HepG2 (cell line): ENCODE measurements at regions not wholly inside any gene's neighbourhood (a gene's known extent, or its start where the extent isn't known, plus 50 kb on each side); places are given as distances from the start of the nearest gene placed in this dataset.

ENCODE experiments used
- ATAC-seq: fragments of 200-7000 bp; cut with Tn5 transposase; 3 replicates; pipeline ENCODE4 v1.9.1; 2020; ENCODE audit warnings: mild to moderate bottlenecking, moderate library complexity
- BruUV-seq: library from RNA; stranded (reverse); fragments of 400-500 nt; replicated peaks from 2 replicates; lab custom pipeline; 2021; lab: Mats Ljungman, UMichigan
- CTCF ChIA-PET: fragments of 300-600 bp; formaldehyde crosslinking; extraction: SDS; loops from one replicate; lab custom pipeline; 2021; ENCODE audit warnings: low total read pairs, inconsistent platforms, low intra/inter-chr PET ratio; lab: Yijun Ruan, JAX
- POLR2A ChIA-PET: fragments of 350-600 bp; sonication (Branson Sonifier 250); formaldehyde crosslinking; loops from one replicate; lab custom pipeline; 2020; ENCODE audit warnings: antibody characterized with exemption, inconsistent platforms; lab: Yijun Ruan, JAX
- DNase-seq: peaks from one replicate; pipeline ENCODE4 v3.0.0-alpha.2; 2015; ENCODE audit warnings: low spot score
- FAIRE-seq: peaks from 3 replicates; lab custom pipeline; 2011; peaks lifted over from hg19 to GRCh38; lab: Jason Lieb, UNC
- H2AFZ ChIP-seq: one replicate; pipeline ENCODE4 v1.6.1; 2011; ENCODE audit warnings: low read length, inconsistent platforms
- H3K27ac ChIP-seq: fragments of 300-600 bp; 3 replicates; pipeline ENCODE4 v1.8.0; 2011; ENCODE audit warnings: mixed run types, mild to moderate bottlenecking, mixed read lengths, low read length, inconsistent platforms; ENCODE audit not compliant: insufficient read depth; ENCODE audit errors: extremely low read length
- H3K27me3 ChIP-seq, 2 experiments: fragments of 200-600 bp in 1 of 2; 2 replicates in 1 of 2; 3 replicates in 1 of 2; pipeline versions ENCODE4 v1.6.0 to v1.8.0; 2011; ENCODE audit warnings: low read length in 2 of 2, mild to moderate bottlenecking in 2 of 2, moderate library complexity in 2 of 2, inconsistent platforms in 1 of 2; ENCODE audit not compliant: insufficient read depth in 2 of 2, control insufficient read depth in 1 of 2
- H3K36me3 ChIP-seq, 2 experiments: fragments of 200-600 bp in 1 of 2; replicated peaks in 1 of 2; 2 replicates in 1 of 2; 3 replicates in 1 of 2; pipeline versions ENCODE4 v1.5.1 to v1.8.0; 2011; ENCODE audit warnings: low read length in 2 of 2, inconsistent platforms in 1 of 2; ENCODE audit not compliant: insufficient read depth in 2 of 2, control insufficient read depth in 1 of 2
- H3K4me1 ChIP-seq: 2 replicates; pipeline ENCODE4 v1.5.1; 2012; ENCODE audit warnings: low read length, inconsistent platforms; ENCODE audit not compliant: insufficient read depth
- H3K4me2 ChIP-seq: 2 replicates; pipeline ENCODE4 v1.6.0; 2011; ENCODE audit warnings: low read depth, low read length, inconsistent platforms
- H3K4me3 ChIP-seq, 3 experiments: fragments of 200-600 bp in 1 of 3; sonication (generic), shearing (Covaris generic) in 1 of 3; replicated peaks in 1 of 3; 2 replicates each; pipeline ENCODE4 v1.5.1; 2011 to 2016; ENCODE audit warnings: low read length in 3 of 3, inconsistent platforms in 2 of 3, low read depth in 2 of 3, mild to moderate bottlenecking in 2 of 3, control low read depth in 1 of 3, mixed read lengths in 1 of 3; ENCODE audit not compliant: insufficient read depth in 1 of 3
- H3K79me2 ChIP-seq: one replicate; pipeline ENCODE4 v1.6.1; 2011; ENCODE audit warnings: low read length, inconsistent platforms; ENCODE audit not compliant: insufficient read depth
- H3K9ac ChIP-seq: 2 replicates; pipeline ENCODE4 v1.6.0; 2011; ENCODE audit warnings: mild to moderate bottlenecking, low read depth, low read length, inconsistent platforms; ENCODE audit not compliant: insufficient read depth
- H3K9me3 ChIP-seq: 2 replicates; pipeline ENCODE4 v1.5.1; 2012; ENCODE audit warnings: mild to moderate bottlenecking, low read length
- H4K20me1 ChIP-seq: 2 replicates; pipeline ENCODE4 v1.6.0; 2011; ENCODE audit warnings: inconsistent platforms, mild to moderate bottlenecking, low read length, moderate library complexity; ENCODE audit not compliant: insufficient read depth
- CHD4 ChIP-seq: fragments of 200-600 bp; sonication (generic); IDR thresholded peaks from 2 replicates; pipeline ENCODE4 v1.7.0; 2017; ENCODE audit warnings: mild to moderate bottlenecking, low read length, borderline replicate concordance
- CREB1 ChIP-seq, 2 experiments: fragments of 450-650 bp in 1 of 2; IDR thresholded peaks; 2 replicates each; pipeline ENCODE4 v1.6.1; 2016 to 2017; ENCODE audit warnings: control low read depth in 1 of 2, mild to moderate bottlenecking in 1 of 2, missing compliant biosample characterization in 1 of 2, missing genetic modification characterization in 1 of 2
- ETV6 ChIP-seq: sonication (generic); formaldehyde crosslinking; conservative IDR thresholded peaks from 2 replicates; pipeline ENCODE4 v1.4.0; 2020; ENCODE audit warnings: missing genetic modification reagents
- HES4 ChIP-seq: sonication (generic); formaldehyde crosslinking; IDR thresholded peaks from 2 replicates; pipeline ENCODE4 v1.9.0; 2021; ENCODE audit warnings: mild to moderate bottlenecking, missing genetic modification reagents, borderline replicate concordance
- HMG20A ChIP-seq: IDR thresholded peaks from 2 replicates; pipeline ENCODE4 v1.6.1; 2016; ENCODE audit warnings: borderline replicate concordance
- HMG20B ChIP-seq: conservative IDR thresholded peaks from 2 replicates; pipeline ENCODE4 v1.6.1; 2016; ENCODE audit warnings: missing genetic modification reagents, missing compliant biosample characterization
- MED1 ChIP-seq: sonication (generic); formaldehyde crosslinking; IDR thresholded peaks from 2 replicates; pipeline ENCODE4 v1.4.0; 2020; ENCODE audit warnings: missing genetic modification reagents
- RARG ChIP-seq: sonication (generic); formaldehyde crosslinking; IDR thresholded peaks from 2 replicates; pipeline ENCODE4 v1.4.0; 2020; ENCODE audit warnings: low read depth, mild to moderate bottlenecking, missing genetic modification reagents
- REPIN1 ChIP-seq: sonication (generic); formaldehyde crosslinking; IDR thresholded peaks from 2 replicates; pipeline ENCODE4 v1.8.0; 2022; ENCODE audit warnings: missing genetic modification reagents, low read depth, mild to moderate bottlenecking, borderline replicate concordance
- TMF1 ChIP-seq: sonication (generic); formaldehyde crosslinking; IDR thresholded peaks from 2 replicates; pipeline ENCODE4 v1.8.1; 2022; ENCODE audit warnings: low read depth, missing genetic modification reagents
- ZNF263 ChIP-seq: sonication (generic); formaldehyde crosslinking; IDR thresholded peaks from 2 replicates; pipeline ENCODE4 v1.4.0; 2020; ENCODE audit warnings: missing genetic modification reagents
- ZNF552 ChIP-seq: sonication (generic); formaldehyde crosslinking; IDR thresholded peaks from 2 replicates; pipeline ENCODE4 v1.9.0; 2022; ENCODE audit warnings: missing genetic modification reagents, mild to moderate bottlenecking, borderline replicate concordance
- WGBS: methylation state at CpG from one replicate; pipeline ENCODE4 v1.1.6; 2017; ENCODE audit warnings: low lambda C conversion rate; 5-methylcytosine and 5-hydroxymethylcytosine counted together
- in situ Hi-C: cut with HindIII; loops from 2 replicates; pipeline ENCODE4 v1.10.0; 2017; ENCODE audit warnings: low pct_unique_long_range_greater_than_20kb; ENCODE audit not compliant: extremely low pct_ligation_motif_present
- intact Hi-C: fragments of 100-400 bp; cut with micrococcal nuclease; formaldehyde crosslinking; loops from one replicate; pipeline ENCODE4 v1.10.0; 2022; ENCODE audit not compliant: unreplicated experiment
- small RNA-seq, 3 experiments: library from RNA; depleted of rRNA; stranded (forward); fragments of <200 nt; gene quantifications; one replicate each; pipeline ENCODE3, GENCODE V24; 2012; ENCODE audit warnings: low read depth in 2 of 3, low replicate concordance in 1 of 3; ENCODE audit not compliant: insufficient read length in 3 of 3, insufficient read depth in 2 of 3

DNA sequence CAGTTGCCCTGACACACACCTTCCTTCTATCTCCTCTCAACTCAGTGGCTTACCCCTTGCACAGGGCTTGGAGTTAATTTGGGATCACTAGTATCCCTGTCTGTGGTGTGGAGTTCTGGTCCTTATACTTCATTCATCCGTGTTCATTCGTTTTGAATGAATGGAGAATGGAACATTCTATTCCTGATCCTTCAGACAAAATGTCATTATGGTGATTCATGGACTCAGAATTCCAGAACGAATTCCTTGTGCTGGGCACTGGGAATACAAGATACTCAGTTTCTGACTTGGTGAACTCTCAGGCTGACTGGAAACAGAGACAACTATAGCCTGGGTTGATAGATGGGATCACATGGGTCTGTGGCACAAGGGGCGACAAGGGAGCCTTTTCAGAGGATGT, 49.9 kb upstream of the TRABD2B start:
- H3K4me2 ChIP-seq: no peak overlapping the region
- no peaks in the 10 kb centered on the region for H3K9me3 ChIP-seq
- ChIA-PET POLR2A (no interaction called here), CTCF (no interaction called here)
- no TSS peak for BruUV-seq
- H2AFZ ChIP-seq: no peak overlapping the region
- no peak for ATAC-seq
- 0% methylated on average over 4 of the region's 4 CpGs for WGBS
- no peaks in the 10 kb centered on the region for H3K4me1 ChIP-seq
- H3K27me3 ChIP-seq: peaks cover under 1 to 18% of the 10 kb centered on the region in 2 experiments; a peak in 3 of 5 replicates
- no peaks in the 10 kb centered on the region for H4K20me1 ChIP-seq
- DNase-seq: no peak
- intact Hi-C loops: no loop called here
- TF ChIP-seq ZNF552 (CRISPR knock-in tag) (no peak), MED1 (CRISPR knock-in tag) (no peak), HMG20B (CRISPR knock-in tag) (no peak), RARG (CRISPR knock-in tag) (no peak), ZNF263 (CRISPR knock-in tag) (no peak), HES4 (CRISPR knock-in tag) (no peak), CHD4 (no peak), TMF1 (CRISPR knock-in tag) (no peak), CREB1 (IDR thresholded peaks at IDR 0.05) (no peak), CREB1 (CRISPR knock-in tag; IDR thresholded peaks at IDR 0.05) (no peak), HMG20A (CRISPR knock-in tag) (no peak), ETV6 (CRISPR knock-in tag) (no peak), REPIN1 (CRISPR knock-in tag) (no peak)
- H3K36me3 ChIP-seq: no peaks in the 10 kb centered on the region
- H3K9ac ChIP-seq: no peak overlapping the region
- H3K27ac ChIP-seq: no peak overlapping the region
- H3K79me2 ChIP-seq: no peaks in the 10 kb centered on the region
- no peak for FAIRE-seq
- in situ Hi-C loops: no loop called here
- H3K4me3 ChIP-seq: no peak overlapping the region

Small RNA genes in the stretch of these regions (small RNA-seq; reads per million reads assigned to genes)
- gene CYP46A4P: 0 reads per million in 3 experiments
